ENCODE measurements at regions not wholly inside any gene's neighbourhood (a gene's known extent, or its start where the extent isn't known, plus 50 kb on each side); places are given as distances from the start of the nearest gene placed in this dataset.
"Not testable (repeated sequence)": the region's sequence is repeated elsewhere in the genome, so short reads cannot be mapped to it uniquely, and the experiment has no call there.

DNA sequence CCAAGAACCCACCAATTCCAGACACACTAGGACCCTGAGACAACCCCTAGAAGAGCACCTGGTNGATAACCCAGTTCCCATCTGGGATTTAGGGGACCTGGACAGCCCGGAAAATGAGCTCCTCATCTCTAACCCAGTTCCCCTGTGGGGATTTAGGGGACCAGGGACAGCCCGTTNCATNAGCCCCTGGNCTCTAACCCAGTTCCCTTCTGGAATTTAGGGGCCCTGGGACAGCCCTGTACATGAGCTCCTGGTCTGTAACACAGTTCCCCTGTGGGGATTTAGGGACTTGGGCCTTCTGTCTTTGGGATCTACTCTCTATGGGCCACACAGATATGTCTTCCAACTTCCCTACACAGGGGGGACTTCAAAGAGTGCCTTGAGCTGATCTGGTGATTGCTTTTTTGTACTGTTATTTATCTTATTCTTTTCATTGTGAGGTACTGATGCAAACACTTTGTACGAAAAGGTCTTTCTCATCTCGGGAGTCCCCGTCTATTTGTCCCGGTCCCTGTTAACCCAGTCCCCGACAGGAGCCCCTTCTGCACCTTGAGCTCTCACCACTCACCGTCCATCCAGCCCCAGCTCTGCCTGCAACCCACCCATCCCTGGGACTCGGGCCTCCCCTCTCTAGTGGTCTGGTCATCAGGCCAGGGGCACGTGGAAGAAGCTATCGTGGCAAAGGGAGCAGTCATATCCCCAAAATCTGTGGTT, 58.2 kb upstream of the PLCXD1 start:
- intact Hi-C loops (cut with micrococcal nuclease); DNase-seq; H3K36me3 Mint-ChIP-seq (ENCODE audit: low read depth); H3K9me3 Mint-ChIP-seq; H3K4me3 Mint-ChIP-seq; H3K4me1 Mint-ChIP-seq (ENCODE audit: low read depth); CTCF ChIA-PET; H3K27me3 Mint-ChIP-seq; POLR2A ChIA-PET; H3K27ac Mint-ChIP-seq: not testable (repeated sequence)
- peak; percentile 21 for ATAC-seq

GRCh38 chrX:223514-223854, 57.7 kb upstream of the PLCXD1 start:
- H3K27me3 Mint-ChIP-seq; ATAC-seq; H3K4me1 Mint-ChIP-seq (ENCODE audit: low read depth); intact Hi-C loops (cut with micrococcal nuclease); DNase-seq; H3K9me3 Mint-ChIP-seq; CTCF ChIA-PET; H3K4me3 Mint-ChIP-seq; H3K36me3 Mint-ChIP-seq (ENCODE audit: low read depth); H3K27ac Mint-ChIP-seq; POLR2A ChIA-PET: not testable (repeated sequence)

- H3K27me3 Mint-ChIP-seq, POLR2A ChIA-PET: not testable (repeated sequence)
Measured at GRCh38 chrX:226474-227164, 54.6 kb upstream of the PLCXD1 start.

GRCh38 chrX:227396-227795, 53.8 kb upstream of the PLCXD1 start:
- DNase-seq; ATAC-seq; CTCF ChIA-PET; H3K4me3 Mint-ChIP-seq; POLR2A ChIA-PET; intact Hi-C loops (cut with micrococcal nuclease); H3K9me3 Mint-ChIP-seq; H3K4me1 Mint-ChIP-seq (ENCODE audit: low read depth); H3K27ac Mint-ChIP-seq; H3K36me3 Mint-ChIP-seq (ENCODE audit: low read depth); H3K27me3 Mint-ChIP-seq: not testable (repeated sequence)

More at GRCh38 chrX:226474-227164, 54.6 kb upstream of the PLCXD1 start:
- DNase-seq; CTCF ChIA-PET; H3K27ac Mint-ChIP-seq; H3K4me1 Mint-ChIP-seq (ENCODE audit: low read depth); H3K4me3 Mint-ChIP-seq; intact Hi-C loops (cut with micrococcal nuclease); H3K36me3 Mint-ChIP-seq (ENCODE audit: low read depth); H3K9me3 Mint-ChIP-seq: not testable (repeated sequence)
- ATAC-seq, result peak; percentile 72
